SK-N-SH (cell line): ENCODE measurements at regions not wholly inside any gene's neighbourhood (a gene's known extent, or its start where the extent isn't known, plus 50 kb on each side); places are given as distances from the start of the nearest gene placed in this dataset.

Source experiments
- CTCF ChIA-PET: fragments of 300-600, 350-600 bp; formaldehyde crosslinking; extraction: SDS; loops from one replicate; lab custom pipeline; 2021; lab: Yijun Ruan, JAX
- POLR2A ChIA-PET: fragments of 350-600 bp; sonication (Branson Sonifier 250); formaldehyde crosslinking; extraction: SDS; loops from one replicate; lab custom pipeline; 2020; ENCODE audit warnings: antibody characterized with exemption, inconsistent platforms; lab: Yijun Ruan, JAX
- DNase-seq: peaks from one replicate; pipeline ENCODE4 v3.0.0; 2012
- H2AFZ ChIP-seq: fragments of 200-600 bp; sonication (generic); 2 replicates; pipeline ENCODE4 v1.8.1; 2016; ENCODE audit warnings: antibody characterized with exemption, mild to moderate bottlenecking, low read depth
- H3F3A ChIP-seq: fragments of 200-600 bp; sonication (generic); replicated peaks from 2 replicates; pipeline ENCODE3; 2016; ENCODE audit warnings: antibody characterized with exemption, mild to moderate bottlenecking; ENCODE audit not compliant: insufficient read depth
- H3K27ac ChIP-seq, 2 experiments: fragments of 200-500 bp in 1 of 2; fragments of 200-600 bp in 1 of 2; sonication (Bioruptor generic) in 1 of 2; sonication (generic), shearing (Covaris generic) in 1 of 2; 2 replicates each; pipeline versions ENCODE4 v1.5.1 to v1.6.1; 2014 to 2016; ENCODE audit warnings: low read depth in 2 of 2, inconsistent platforms in 1 of 2, low read length in 1 of 2, mild to moderate bottlenecking in 1 of 2, mixed read lengths in 1 of 2
- H3K27me3 ChIP-seq: fragments of 200-600 bp; sonication (generic), shearing (Covaris generic); 2 replicates; pipeline ENCODE4 v1.6.1; 2016; ENCODE audit warnings: mixed run types; ENCODE audit not compliant: insufficient read depth
- H3K36me3 ChIP-seq, 2 experiments: fragments of 200-500 bp in 1 of 2; fragments of 200-600 bp in 1 of 2; sonication (Bioruptor generic) in 1 of 2; sonication (generic) in 1 of 2; replicated peaks in 1 of 2; 2 replicates each; pipeline versions ENCODE3 to v1.5.1; 2014 to 2016; ENCODE audit warnings: low read length in 1 of 2, mild to moderate bottlenecking in 1 of 2; ENCODE audit not compliant: insufficient read depth in 2 of 2, control insufficient read depth in 1 of 2
- H3K4me1 ChIP-seq, 2 experiments: fragments of 200-500 bp in 1 of 2; fragments of 200-600 bp in 1 of 2; sonication (Bioruptor generic) in 1 of 2; sonication (generic), shearing (Covaris generic) in 1 of 2; 2 replicates each; pipeline versions ENCODE4 v1.5.1 to v1.6.1; 2014 to 2016; ENCODE audit warnings: low read depth in 1 of 2, low read length in 1 of 2, mixed run types in 1 of 2; ENCODE audit not compliant: insufficient read depth in 2 of 2, control insufficient read depth in 1 of 2
- H3K4me2 ChIP-seq: fragments of 200-600 bp; sonication (generic), shearing (Covaris generic); 2 replicates; pipeline ENCODE4 v1.6.1; 2017; ENCODE audit warnings: mixed run types
- H3K4me3 ChIP-seq, 2 experiments: fragments of 200-500 bp in 1 of 2; fragments of 200-600 bp in 1 of 2; sonication (Bioruptor generic) in 1 of 2; sonication (generic), shearing (Covaris generic) in 1 of 2; 2 replicates each; pipeline versions ENCODE4 v1.5.1 to v1.8.1; 2014 to 2016; ENCODE audit warnings: low read depth in 2 of 2, inconsistent platforms in 1 of 2, low read length in 1 of 2, mild to moderate bottlenecking in 1 of 2, mixed read lengths in 1 of 2, moderate library complexity in 1 of 2
- H3K79me2 ChIP-seq: fragments of 200-600 bp; sonication (generic); 2 replicates; pipeline ENCODE4 v1.8.1; 2017; ENCODE audit warnings: mild to moderate bottlenecking; ENCODE audit not compliant: insufficient read depth
- H3K9ac ChIP-seq: fragments of 200-600 bp; sonication (generic); 2 replicates; pipeline ENCODE4 v1.6.1; 2017; ENCODE audit warnings: mixed run types
- H3K9me2 ChIP-seq: fragments of 200-600 bp; sonication (generic); 2 replicates; pipeline ENCODE4 v1.6.1; 2017; ENCODE audit warnings: mixed run types
- H3K9me3 ChIP-seq: fragments of 200-600 bp; sonication (generic); 2 replicates; pipeline ENCODE4 v1.6.1; 2017; ENCODE audit warnings: mixed run types, mild to moderate bottlenecking, moderate library complexity
- H4K20me1 ChIP-seq: fragments of 200-600 bp; sonication (generic); 2 replicates; pipeline ENCODE4 v1.6.1; 2017; ENCODE audit warnings: mild to moderate bottlenecking, mixed run types; ENCODE audit not compliant: insufficient read depth
- CTCF ChIP-seq: fragments of 200-600 bp; sonication (generic); IDR thresholded peaks from 2 replicates; pipeline ENCODE4 v1.6.1; 2017; ENCODE audit warnings: antibody characterized with exemption, mild to moderate bottlenecking, moderate library complexity
- ELF1 ChIP-seq: IDR thresholded peaks from 2 replicates; pipeline ENCODE4 v1.4.0; 2012
- EZH2phosphoT487 ChIP-seq: fragments of 200-600 bp; sonication (generic); IDR thresholded peaks from 2 replicates; pipeline ENCODE4 v1.6.1; 2017; ENCODE audit warnings: low read depth, mixed run types, mild to moderate bottlenecking, antibody characterized with exemption, moderate library complexity, borderline replicate concordance
- FOXM1 ChIP-seq: IDR thresholded peaks from 2 replicates; pipeline ENCODE4 v1.4.0; 2012; ENCODE audit warnings: low read depth, mild to moderate bottlenecking
- GABPA ChIP-seq: IDR thresholded peaks from 2 replicates; pipeline ENCODE4 v1.4.0; 2012; ENCODE audit warnings: low read depth, mild to moderate bottlenecking
- NFIC ChIP-seq: IDR thresholded peaks from 2 replicates; pipeline ENCODE4 v1.4.0; 2012; ENCODE audit warnings: borderline replicate concordance
- PBX3 ChIP-seq: IDR thresholded peaks from 2 replicates; pipeline ENCODE4; 2012
- RCOR1 ChIP-seq: fragments of 150-350 bp; IDR thresholded peaks from 2 replicates; pipeline ENCODE4 v1.6.1; 2017; ENCODE audit warnings: antibody characterized with exemption, low read length
- USF1 ChIP-seq: IDR thresholded peaks from 2 replicates; pipeline ENCODE4 v1.4.0; 2012; ENCODE audit warnings: low read depth, borderline replicate concordance
- USF2 ChIP-seq: fragments of 150-350 bp; IDR thresholded peaks from 2 replicates; pipeline ENCODE4 v1.6.1; 2017; ENCODE audit warnings: antibody characterized with exemption, low read length, low read depth, borderline replicate concordance
- ZBTB33 ChIP-seq: IDR thresholded peaks from 2 replicates; pipeline ENCODE4 v1.4.0; 2012; ENCODE audit warnings: low read depth, borderline replicate concordance
- WGBS: methylation state at CpG from one replicate; pipeline ENCODE4 v1.1.6; 2017; ENCODE audit warnings: low lambda C conversion rate; 5-methylcytosine and 5-hydroxymethylcytosine counted together

GRCh38 chr12:111309584-111309983, 59.3 kb downstream of the PHETA1 start:
- peaks cover 6% of the 10 kb centered on the region; the same call in 1 of the 2 replicates for H3K9me3 ChIP-seq
- no peaks in the 10 kb centered on the region for H3K79me2 ChIP-seq
- DNase-seq = no peak
- 35% methylated on average over 3 of the region's 3 CpGs for WGBS
- no peaks in the 10 kb centered on the region for H3K27me3 ChIP-seq
- H3K9ac ChIP-seq = no peak overlapping the region
- CTCF ChIA-PET = interaction anchor here (0.9 to 5.0 kb wide), 5 partner anchors 11 to 414 kb away, joined by 3 to 39 read pairs (median 5); no protein-coding TSS in a partner anchor
- no peak for TF ChIP-seq CTCF
- TF ChIP-seq EZH2phosphoT487 = no peak
- no peak for TF ChIP-seq PBX3
- TF ChIP-seq GABPA = no peak
- no peak for TF ChIP-seq ELF1
- TF ChIP-seq RCOR1 = no peak
- TF ChIP-seq FOXM1 = no peak
- TF ChIP-seq USF2 = no peak
- no peak for TF ChIP-seq ZBTB33
- no peak for TF ChIP-seq NFIC
- TF ChIP-seq USF1 = no peak
- TF ChIP-seq, all 33 proteins: peak for 0
- H3K27ac ChIP-seq = no peak overlapping the region
- H3K36me3 ChIP-seq = no peaks in the 10 kb centered on the region
- H4K20me1 ChIP-seq = no peaks in the 10 kb centered on the region
- H3K4me3 ChIP-seq = no peak overlapping the region
- H3K4me1 ChIP-seq = no peaks in the 10 kb centered on the region; a peak in 1 of 4 replicates
- H3K9me2 ChIP-seq = no peaks in the 10 kb centered on the region
- H2AFZ ChIP-seq = no peak overlapping the region
- POLR2A ChIA-PET = no interaction called here
- H3F3A ChIP-seq = no peaks in the 10 kb centered on the region
- H3K4me2 ChIP-seq = no peak overlapping the region
